Amniotic stem cell (primary cell): ENCODE measurements at regions not wholly inside any gene's neighbourhood (a gene's known extent, or its start where the extent isn't known, plus 50 kb on each side); places are given as distances from the start of the nearest gene placed in this dataset.
A peak's percentile ranks its signal among the peaks of the same experiment; 100 is the strongest.
"Not testable (repeated sequence)": the region's sequence is repeated elsewhere in the genome, so short reads cannot be mapped to it uniquely, and the experiment has no call there.

Source experiments
- DNase-seq: peaks from one replicate; lab custom pipeline; 2025; lab: John Stamatoyannopoulos, UW

GRCh38 chr4:53920116-53920515 lies 144.3 kb downstream of the CHIC2 start:
- DNase-seq, result no peak

DNA sequence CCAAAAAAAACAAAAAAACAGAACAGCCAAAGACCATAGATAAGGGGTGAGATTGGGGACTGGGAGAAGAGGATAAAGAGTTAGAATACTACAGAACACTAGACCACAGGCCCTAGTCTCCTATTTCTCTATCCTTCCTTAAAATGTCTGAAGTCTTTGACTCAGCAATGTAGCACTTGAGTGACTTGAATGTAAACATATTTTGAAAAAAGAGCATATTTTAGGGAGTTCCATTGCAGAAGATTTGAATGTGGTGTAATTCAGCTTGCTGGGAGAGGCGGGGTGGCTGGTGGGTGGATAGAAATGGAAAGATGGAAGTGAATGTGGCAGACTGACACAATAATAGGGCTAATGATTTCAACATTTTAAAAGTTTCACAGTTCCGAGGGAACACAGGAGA lies 144.9 kb downstream of the CHIC2 start:
- DNase-seq, result no peak

GRCh38 chr4:53917729-53918128 lies 146.7 kb downstream of the CHIC2 start:
- DNase-seq, result no peak

DNA sequence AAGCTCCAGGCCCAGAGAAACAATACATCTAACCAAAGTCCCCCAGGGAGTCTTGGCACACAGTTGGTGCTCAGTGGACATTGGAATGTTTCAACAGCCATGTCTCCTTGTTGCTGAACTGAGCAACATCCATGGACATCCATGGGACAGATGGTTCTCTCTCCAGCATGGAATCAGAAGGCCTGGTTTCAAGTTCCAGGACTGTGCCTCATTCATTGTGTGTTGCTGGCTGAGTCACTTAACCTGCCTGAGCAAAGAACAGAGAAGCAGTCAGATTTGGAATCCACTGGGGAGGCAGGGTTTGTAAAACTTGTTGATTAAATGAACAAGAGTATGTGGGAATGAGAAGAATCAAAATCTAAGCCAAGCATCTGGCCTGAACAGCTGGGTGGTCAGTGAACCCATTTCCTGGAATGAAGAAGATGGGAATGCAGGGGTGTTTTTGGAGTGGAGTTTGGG lies 147.9 kb downstream of the CHIC2 start:
- DNase-seq, result no peak

DNA sequence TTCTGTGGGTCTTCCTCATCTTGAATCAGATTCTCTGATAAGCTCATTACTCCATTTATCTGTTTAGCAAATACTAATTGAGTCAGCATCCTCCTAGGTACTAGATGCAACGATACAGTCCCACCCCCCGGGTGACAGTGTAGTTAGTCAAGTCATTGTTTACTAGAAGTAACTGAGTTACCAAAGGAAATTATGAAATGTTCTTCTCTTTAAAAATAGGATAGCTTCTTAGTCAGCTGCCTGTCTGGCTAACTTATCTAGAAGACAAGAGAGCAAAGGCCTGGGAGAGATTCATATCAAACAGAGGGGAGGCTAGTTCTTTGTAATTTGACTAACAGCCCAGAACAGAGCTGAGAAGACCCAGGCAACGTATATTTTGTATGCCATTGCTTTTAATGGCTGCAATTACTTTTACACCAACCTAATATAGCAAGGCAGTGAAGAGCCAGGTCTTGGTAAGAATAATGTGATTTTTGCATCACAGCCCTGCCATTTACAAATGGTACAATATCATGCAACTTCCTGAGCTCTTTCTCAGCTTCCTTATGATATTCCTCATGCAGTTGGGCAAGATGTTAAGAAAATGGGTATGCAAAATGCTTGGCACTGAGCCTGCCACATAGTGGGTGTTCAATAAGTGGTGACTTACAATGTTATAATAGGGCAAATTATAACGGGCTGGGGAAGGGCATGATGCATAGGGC lies 149.9 kb downstream of the CHIC2 start:
- DNase-seq, result peak; percentile 25

GRCh38 chr4:53913771-53914170 lies 150.6 kb downstream of the CHIC2 start:
- DNase-seq, result no peak

DNA sequence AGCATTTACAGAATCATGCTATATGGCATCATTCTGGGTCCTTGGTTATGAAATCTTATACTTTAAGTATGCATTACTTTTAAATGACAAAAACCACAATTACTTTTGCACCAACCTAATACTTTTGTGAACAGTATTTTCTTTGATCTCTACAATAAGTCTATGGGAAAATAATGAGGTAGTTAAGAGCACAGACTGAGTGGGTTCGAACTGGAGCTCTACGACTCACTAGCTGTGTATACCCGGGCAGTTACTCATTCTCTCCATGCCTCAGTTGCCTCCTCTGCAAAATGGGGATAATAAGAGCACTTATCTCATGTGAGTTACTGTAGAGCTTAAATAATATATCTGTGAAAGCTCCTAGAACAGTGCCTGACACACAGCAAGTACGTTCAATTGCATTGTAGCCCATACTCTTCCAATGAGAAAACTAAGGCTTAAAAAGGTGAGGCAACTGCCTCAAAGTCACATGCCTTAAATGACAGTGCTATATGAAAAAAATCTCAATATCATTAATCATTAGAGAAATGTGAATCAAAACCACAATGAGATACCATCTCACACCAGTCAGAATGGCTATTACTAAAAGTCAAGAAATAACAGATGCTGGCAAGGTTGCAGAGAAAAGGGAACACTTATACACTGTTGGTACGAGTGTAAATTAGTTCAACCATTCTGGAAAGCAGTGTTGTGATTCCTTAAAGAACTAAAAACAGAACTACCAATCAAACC lies 151.5 kb downstream of the CHIC2 start:
- DNase-seq, result no peak

GRCh38 chr4:53908661-53909078 lies 155.7 kb downstream of the CHIC2 start:
- peak; percentile 87 for DNase-seq

GRCh38 chr4:53907772-53908171 lies 156.6 kb downstream of the CHIC2 start:
- no peak for DNase-seq

- no peak for DNase-seq
These were observed 157.7 kb downstream of the CHIC2 start for GRCh38 chr4:53906606-53907190.

DNA sequence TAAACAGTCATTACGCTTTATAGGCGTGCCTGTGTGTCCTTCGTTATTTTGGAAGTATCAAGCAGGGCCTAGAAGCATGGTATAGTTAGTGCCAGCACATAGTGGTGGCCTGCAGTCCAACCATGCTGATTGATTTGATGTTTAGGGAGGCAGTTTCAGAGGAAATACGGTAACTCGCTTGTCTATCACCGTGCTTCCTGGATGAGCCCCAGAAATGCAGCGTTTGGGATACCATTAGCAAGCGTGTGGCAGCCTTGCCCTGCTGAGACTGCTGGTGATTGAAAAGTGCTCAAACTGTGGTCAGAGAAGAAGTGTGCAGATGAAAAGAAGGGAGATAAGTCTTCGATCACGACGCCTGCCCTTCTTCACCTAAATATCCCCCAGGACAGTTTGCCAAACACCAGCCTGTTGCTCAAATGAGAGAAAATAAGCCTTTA lies 158.4 kb downstream of the CHIC2 start:
- DNase-seq, result peak; percentile 30

- DNase-seq, result no peak
These were observed 159.0 kb downstream of the CHIC2 start for GRCh38 chr4:53905276-53905940.

GRCh38 chr4:53902786-53903185 lies 161.6 kb downstream of the CHIC2 start:
- DNase-seq, result no peak

DNA sequence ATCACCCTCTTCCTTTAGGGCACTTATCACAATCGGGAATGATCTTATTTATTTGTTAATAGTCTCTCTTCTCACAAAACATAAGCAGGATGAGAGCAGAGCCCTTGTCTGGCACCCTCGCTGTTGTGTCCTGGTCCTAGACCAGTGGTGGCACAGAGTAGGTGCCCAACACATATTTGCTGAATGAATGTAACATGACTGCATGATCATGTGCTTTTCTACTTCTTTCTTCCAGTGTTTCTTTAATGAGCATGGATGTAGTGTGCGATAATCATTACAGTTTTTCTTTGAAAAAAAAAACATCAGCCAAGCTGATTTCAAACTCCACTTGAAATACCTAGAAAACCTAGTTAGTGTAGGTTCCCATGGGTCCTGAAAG lies 164.1 kb downstream of the CHIC2 start:
- no peak for DNase-seq

DNA sequence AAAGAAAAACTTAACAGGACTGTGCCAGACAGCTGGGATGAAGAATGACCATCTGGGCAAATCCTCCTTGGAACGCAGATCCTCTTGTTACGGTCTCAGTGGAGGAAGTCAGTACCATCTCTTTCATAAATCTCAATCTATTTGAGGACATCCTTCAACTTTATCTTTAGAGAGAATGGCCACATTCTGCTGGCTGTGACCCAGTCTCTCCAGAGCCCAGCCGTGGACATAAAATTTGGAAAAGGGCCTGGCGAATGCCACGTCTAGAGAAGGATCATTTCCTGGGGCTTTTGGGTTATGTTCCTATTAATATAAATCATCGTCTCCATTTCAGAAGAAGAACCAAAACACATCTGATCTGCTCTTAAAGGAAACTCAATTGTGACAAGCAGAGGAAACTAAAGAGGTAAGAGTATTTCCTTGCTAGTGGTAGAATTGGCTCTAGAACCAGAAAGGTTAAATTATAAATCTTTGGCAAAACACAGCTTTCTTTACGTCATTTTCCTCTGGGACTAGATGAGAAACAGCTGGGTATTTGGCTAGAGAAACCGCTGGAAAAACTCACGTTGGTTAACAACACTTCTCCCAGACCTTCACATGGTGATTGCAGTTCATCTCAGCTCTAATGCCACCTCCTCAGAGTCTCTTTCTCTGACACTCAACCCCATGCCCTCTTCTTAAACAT lies 164.7 kb downstream of the CHIC2 start:
- peak; percentile 35 for DNase-seq

DNA sequence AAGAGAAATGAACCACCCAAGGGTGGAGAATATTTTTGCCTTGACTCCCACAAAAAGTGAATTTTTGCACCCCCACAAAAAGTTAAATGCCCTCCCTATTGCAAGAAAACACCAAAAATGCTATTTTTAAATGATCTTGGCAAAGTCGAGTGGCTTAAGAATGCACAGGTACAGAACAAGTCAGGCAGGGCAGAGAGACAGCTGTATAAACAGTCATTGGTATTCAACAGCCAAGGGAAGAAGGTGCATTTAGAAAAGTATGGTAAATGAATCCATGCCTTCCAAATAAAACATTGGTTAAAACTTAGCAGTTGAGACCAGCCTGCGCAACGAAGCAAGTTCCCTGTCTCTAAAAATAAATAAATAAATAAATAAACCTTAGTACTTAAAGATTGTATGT lies 169.3 kb downstream of the CHIC2 start:
- no peak for DNase-seq

DNA sequence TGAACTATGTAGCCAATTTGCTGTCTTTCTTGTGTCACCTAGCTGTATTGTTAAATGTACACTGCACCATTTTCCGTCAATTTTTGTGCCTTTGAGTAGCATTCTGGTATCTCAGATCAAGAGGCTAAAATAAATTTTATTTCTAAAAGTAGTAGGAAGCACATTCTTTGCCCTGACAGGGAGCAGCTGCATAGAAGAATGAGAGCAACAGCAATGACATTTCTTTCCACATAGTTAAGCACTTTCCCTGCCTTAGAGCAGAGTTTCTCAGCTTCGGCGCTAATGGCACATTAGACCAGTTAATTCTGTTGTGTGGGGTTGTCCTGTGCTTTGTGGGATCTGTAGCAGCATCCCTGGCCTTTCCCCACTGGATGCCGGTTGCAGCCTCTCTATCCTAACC lies 173.9 kb downstream of the CHIC2 start:
- DNase-seq, result no peak

DNA sequence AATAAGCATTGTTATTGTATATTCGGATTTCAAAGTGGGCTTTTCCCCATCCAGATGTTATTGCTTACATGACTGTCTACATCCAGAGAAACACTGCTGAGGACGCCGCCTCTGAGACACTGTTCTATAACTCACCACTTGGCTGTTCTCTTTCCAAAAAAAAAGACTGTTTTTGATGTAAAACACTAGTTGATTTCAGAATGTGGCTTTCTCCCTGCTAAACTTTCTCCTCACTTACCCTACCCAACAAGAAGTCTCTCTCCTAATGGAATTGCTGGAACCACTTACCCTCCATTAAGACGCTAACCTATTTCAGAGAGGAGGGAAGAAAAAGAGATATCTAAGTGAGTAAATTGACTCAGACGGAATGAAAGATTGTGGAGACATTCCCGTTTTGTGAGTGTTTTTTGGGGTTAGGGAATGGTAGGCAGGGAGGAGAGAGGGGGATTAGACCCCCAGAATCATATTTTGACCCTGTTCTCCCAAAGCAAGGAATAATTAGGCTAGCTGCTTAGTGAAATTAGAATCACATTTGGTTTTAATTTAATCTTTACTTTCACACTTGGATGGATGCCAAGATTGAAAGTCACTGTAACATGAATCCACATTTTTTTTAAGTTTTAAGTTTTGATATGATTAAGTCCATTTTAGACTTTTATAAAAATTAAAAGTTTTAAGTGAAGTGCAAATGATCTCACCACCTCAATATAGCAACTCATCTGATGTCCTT lies 174.9 kb downstream of the CHIC2 start:
- DNase-seq, result no peak

DNA sequence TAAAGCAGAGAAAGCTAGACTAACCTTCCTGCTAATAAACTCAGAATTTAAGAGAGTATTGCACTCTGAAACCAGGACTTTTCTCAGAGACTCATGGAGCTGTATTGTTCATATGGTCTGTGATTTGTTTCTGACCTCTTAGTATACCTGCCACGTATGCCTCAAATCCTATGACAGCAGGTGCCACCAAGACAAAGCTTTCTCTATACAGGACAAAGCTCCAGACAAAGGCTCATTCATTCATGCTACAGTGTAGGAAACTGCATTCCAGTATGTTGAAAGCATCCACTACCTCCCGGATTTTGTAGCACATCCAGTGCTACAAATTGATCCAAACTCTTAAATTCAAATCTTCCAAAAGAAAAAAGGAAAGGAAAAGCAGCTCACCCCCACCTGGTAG lies 178.3 kb downstream of the CHIC2 start:
- no peak for DNase-seq

- no peak for DNase-seq
These were observed 178.7 kb downstream of the CHIC2 start for GRCh38 chr4:53885668-53886067.

GRCh38 chr4:53877096-53877495 lies 187.3 kb downstream of the CHIC2 start:
- not testable (repeated sequence) for DNase-seq
